Naive thymus-derived CD4-positive, alpha-beta T cell (primary cell): ENCODE measurements at regions not wholly inside any gene's neighbourhood (a gene's known extent, or its start where the extent isn't known, plus 50 kb on each side); places are given as distances from the start of the nearest gene placed in this dataset.

Source experiments
- ATAC-seq: fragments of 150-1000 bp; cut with Tn5 transposase; 2 replicates; pipeline ENCODE4 v1.10.0; 2021; ENCODE audit warnings: mild to moderate bottlenecking, moderate library complexity
- CTCF ChIA-PET: fragments of 350-600 bp; sonication (Branson Sonifier 250); formaldehyde crosslinking; loops from one replicate; lab custom pipeline; 2021; ENCODE audit warnings: antibody characterized with exemption; lab: Charles Lee
- POLR2A ChIA-PET: fragments of 350-600 bp; sonication (Branson Sonifier 250); formaldehyde crosslinking; loops from one replicate; lab custom pipeline; 2021; ENCODE audit warnings: antibody characterized with exemption, inconsistent platforms; lab: Charles Lee
- DNase-seq, 9 donors: peaks; one replicate each; pipeline versions ENCODE4 v3.0.0 to v3.0.0-alpha.2; 2020 to 2022; ENCODE audit warnings: mixed read lengths in 1 of 9
- H3K27ac ChIP-seq: one replicate; pipeline ENCODE4 v1.7.0; 2013; ENCODE audit warnings: mild to moderate bottlenecking, low read depth, low read length, moderate library complexity
- H3K27me3 ChIP-seq, 2 donors: one replicate each; pipeline ENCODE4 v1.7.0; 2013; ENCODE audit warnings: low read length in 2 of 2, mild to moderate bottlenecking in 2 of 2, moderate library complexity in 2 of 2; ENCODE audit not compliant: control insufficient read depth in 2 of 2, insufficient read depth in 2 of 2
- H3K36me3 ChIP-seq, 3 experiments: 1 replicate in 2 of 3; 2 replicates in 1 of 3; pipeline ENCODE4 v1.7.0; 2013; ENCODE audit warnings: low read length in 3 of 3, mild to moderate bottlenecking in 3 of 3, moderate library complexity in 1 of 3; ENCODE audit not compliant: insufficient read depth in 3 of 3, control insufficient read depth in 2 of 3
- H3K4me1 ChIP-seq, 2 donors: one replicate each; pipeline ENCODE4 v1.7.0; 2013; ENCODE audit warnings: low read length in 2 of 2, mild to moderate bottlenecking in 2 of 2, moderate library complexity in 1 of 2; ENCODE audit not compliant: control insufficient read depth in 2 of 2, insufficient read depth in 2 of 2
- H3K4me3 ChIP-seq: 2 replicates; pipeline ENCODE4 v1.7.0; 2013; ENCODE audit warnings: mild to moderate bottlenecking, low read length
- H3K9me3 ChIP-seq, 3 experiments: 1 replicate in 2 of 3; 2 replicates in 1 of 3; pipeline ENCODE4 v1.7.0; 2013; ENCODE audit warnings: low read length in 3 of 3; ENCODE audit not compliant: control insufficient read depth in 2 of 3
- H3K27ac Mint-ChIP-seq, 9 donors: one replicate each; pipeline ENCODE4 v1.8.0; 2020 to 2022; ENCODE audit warnings: mixed read lengths in 9 of 9, mild to moderate bottlenecking in 8 of 9, moderate library complexity in 5 of 9, inconsistent platforms in 2 of 9
- H3K27me3 Mint-ChIP-seq, 5 donors: one replicate each; pipeline ENCODE4 v1.8.0; 2021 to 2022; ENCODE audit warnings: mixed read lengths in 5 of 5, mild to moderate bottlenecking in 1 of 5
- H3K36me3 Mint-ChIP-seq, 5 donors: one replicate each; pipeline ENCODE4 v1.8.0; 2020 to 2022; ENCODE audit warnings: mixed read lengths in 5 of 5, mild to moderate bottlenecking in 3 of 5, inconsistent platforms in 1 of 5
- H3K4me1 Mint-ChIP-seq, 7 donors: one replicate each; pipeline ENCODE4 v1.8.0; 2020 to 2022; ENCODE audit warnings: mixed read lengths in 7 of 7, mild to moderate bottlenecking in 3 of 7, inconsistent platforms in 1 of 7
- H3K4me3 Mint-ChIP-seq, 10 donors: one replicate each; pipeline ENCODE4 v1.8.0; 2020 to 2022; ENCODE audit warnings: mild to moderate bottlenecking in 10 of 10, mixed read lengths in 10 of 10, moderate library complexity in 6 of 10, inconsistent platforms in 2 of 10
- H3K9me3 Mint-ChIP-seq, 11 donors: one replicate each; pipeline ENCODE4 v1.8.0; 2020 to 2022; ENCODE audit warnings: mixed read lengths in 11 of 11, mild to moderate bottlenecking in 4 of 11, inconsistent platforms in 1 of 11, moderate library complexity in 1 of 11
- intact Hi-C, 2 donors: fragments of 100-400 bp; cut with micrococcal nuclease; formaldehyde crosslinking; loops; one replicate each; pipeline ENCODE4 v1.15.1; 2023

DNA sequence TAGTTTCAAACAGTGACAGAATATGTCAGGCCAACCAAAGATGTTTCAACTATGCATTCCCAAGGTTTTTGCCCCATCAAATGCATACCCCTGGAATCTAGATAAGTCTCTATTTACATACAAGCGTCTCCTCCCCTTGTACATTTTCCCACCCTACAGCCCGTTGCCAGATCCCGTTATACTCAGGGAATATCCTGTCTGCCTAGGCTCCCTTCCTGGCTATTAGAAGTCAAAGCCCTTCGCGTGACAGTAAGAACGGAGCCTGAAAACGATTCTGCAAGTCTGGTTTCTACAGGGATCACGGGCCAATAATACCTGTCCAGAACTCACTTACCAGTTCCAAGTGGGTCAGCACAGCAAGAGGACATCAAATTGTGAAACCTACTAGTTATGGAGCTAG is 134.8 kb downstream of the LACC1 start:
- Histone ChIP-seq H3K4me1 (no peaks in the 10 kb centered on the region), H3K9me3 (no peaks in the 10 kb centered on the region), H3K27me3 (no peaks in the 10 kb centered on the region), H3K4me3 (no peak overlapping the region), H3K36me3 (no peaks in the 10 kb centered on the region), H3K27ac (no peak overlapping the region)
- no peak overlapping the region for H3K4me3 Mint-ChIP-seq
- ChIA-PET CTCF (no interaction called here), POLR2A (no interaction called here)
- no peaks in the 10 kb centered on the region for H3K36me3 Mint-ChIP-seq
- no peak for DNase-seq
- ATAC-seq = no peak
- H3K4me1 Mint-ChIP-seq = peaks cover 5 to 12% (median 10%) of the 10 kb centered on the region in 7 donors
- intact Hi-C loops = no loop called here
- no peaks in the 10 kb centered on the region for H3K27me3 Mint-ChIP-seq
- no peak overlapping the region for H3K27ac Mint-ChIP-seq
- no peaks in the 10 kb centered on the region for H3K9me3 Mint-ChIP-seq

DNA sequence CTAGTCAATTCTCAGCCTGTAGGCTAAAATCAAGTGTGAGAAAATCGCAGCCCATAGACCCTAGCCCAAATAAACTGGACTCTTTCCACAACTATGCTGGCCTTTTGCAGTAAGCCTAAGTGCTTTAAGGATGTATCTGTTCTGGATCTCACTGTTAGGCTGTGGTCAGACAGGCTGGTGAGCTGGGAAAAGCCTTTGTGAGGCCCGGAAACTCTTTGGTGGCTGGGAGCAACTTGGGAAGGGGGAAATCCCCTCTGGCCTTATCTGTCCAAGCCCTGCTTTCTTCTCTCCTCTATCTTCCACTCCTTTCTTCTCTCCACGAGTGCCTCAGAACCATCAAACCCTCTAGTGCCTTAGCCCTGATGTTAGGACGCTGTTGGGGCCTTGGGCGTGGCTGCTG is 135.4 kb downstream of the LACC1 start:
- intact Hi-C loops = no loop called here
- Mint-ChIP-seq H3K9me3 (no peaks in the 10 kb centered on the region), H3K36me3 (no peaks in the 10 kb centered on the region), H3K4me1 (peaks cover 5 to 12% (median 10%) of the 10 kb centered on the region in 7 donors), H3K27ac (peak overlapping the region in 1 of 9 donors; percentile 52), H3K27me3 (no peaks in the 10 kb centered on the region), H3K4me3 (no peak overlapping the region)
- no peaks in the 10 kb centered on the region for H3K4me1 ChIP-seq
- ATAC-seq (no peak), DNase-seq (no peak)
- no peak overlapping the region for H3K4me3 ChIP-seq
- no peak overlapping the region for H3K27ac ChIP-seq
- no peaks in the 10 kb centered on the region for H3K9me3 ChIP-seq
- CTCF ChIA-PET = no interaction called here
- no peaks in the 10 kb centered on the region for H3K36me3 ChIP-seq
- POLR2A ChIA-PET = no interaction called here
- no peaks in the 10 kb centered on the region for H3K27me3 ChIP-seq

DNA sequence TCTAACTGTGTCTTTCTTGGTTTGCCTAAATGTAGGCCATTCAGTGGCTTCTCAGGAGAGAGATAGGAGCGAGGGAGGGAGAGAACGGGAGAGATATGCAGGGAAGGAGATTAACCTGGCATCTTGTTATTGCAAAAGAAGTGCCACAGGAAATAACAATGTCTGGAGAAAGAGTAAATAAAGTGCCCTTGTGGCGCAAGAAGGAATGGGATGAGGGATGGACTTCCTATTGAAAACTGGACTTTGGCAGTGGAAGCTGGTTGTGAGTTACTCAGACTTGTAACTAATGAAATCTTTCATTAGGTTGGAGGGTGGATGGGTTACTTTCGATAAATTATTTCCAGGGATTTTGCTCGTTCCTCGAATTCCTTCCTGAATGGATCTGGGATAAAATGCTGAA is 136.1 kb downstream of the LACC1 start:
- H3K27me3 Mint-ChIP-seq = no peaks in the 10 kb centered on the region
- ATAC-seq (no peak), DNase-seq (no peak)
- H3K4me3 Mint-ChIP-seq = no peak overlapping the region
- H3K9me3 Mint-ChIP-seq = no peaks in the 10 kb centered on the region
- H3K27ac Mint-ChIP-seq = peak overlapping the region in 1 of 9 donors; percentile 52
- H3K4me1 Mint-ChIP-seq = peaks cover 5 to 12% (median 10%) of the 10 kb centered on the region in 7 donors
- POLR2A ChIA-PET = no interaction called here
- H3K36me3 Mint-ChIP-seq = no peaks in the 10 kb centered on the region
- Histone ChIP-seq H3K27ac (no peak overlapping the region), H3K4me3 (no peak overlapping the region), H3K27me3 (no peaks in the 10 kb centered on the region), H3K4me1 (no peaks in the 10 kb centered on the region), H3K36me3 (no peaks in the 10 kb centered on the region), H3K9me3 (no peaks in the 10 kb centered on the region)
- intact Hi-C loops = no loop called here
- CTCF ChIA-PET = no interaction called here

- H3K9me3 Mint-ChIP-seq = no peaks in the 10 kb centered on the region
- Histone ChIP-seq H3K4me1 (no peaks in the 10 kb centered on the region), H3K36me3 (no peaks in the 10 kb centered on the region), H3K27me3 (no peaks in the 10 kb centered on the region), H3K27ac (no peak overlapping the region), H3K9me3 (no peaks in the 10 kb centered on the region), H3K4me3 (no peak overlapping the region)
- peaks cover 0 to 2% (median 0%) of the 10 kb centered on the region in 5 donors for H3K27me3 Mint-ChIP-seq
- peaks cover 5 to 12% (median 10%) of the 10 kb centered on the region in 7 donors for H3K4me1 Mint-ChIP-seq
- no peak overlapping the region for H3K4me3 Mint-ChIP-seq
- H3K36me3 Mint-ChIP-seq = no peaks in the 10 kb centered on the region
- intact Hi-C loops = no loop called here
- peak overlapping the region in 1 of 9 donors; percentile 1 for H3K27ac Mint-ChIP-seq
- ChIA-PET CTCF (no interaction called here), POLR2A (no interaction called here)
- DNase-seq = no peak
- ATAC-seq = no peak
Measured at GRCh38 chr13:44017756-44018309, 138.1 kb downstream of the LACC1 start.

GRCh38 chr13:44019651-44020050 is 139.9 kb downstream of the LACC1 start:
- peaks cover 5 to 12% (median 10%) of the 10 kb centered on the region in 7 donors for H3K4me1 Mint-ChIP-seq
- no peak overlapping the region for H3K27ac Mint-ChIP-seq
- H3K9me3 Mint-ChIP-seq = no peaks in the 10 kb centered on the region
- no peak overlapping the region for H3K4me3 ChIP-seq
- CTCF ChIA-PET = no interaction called here
- no peaks in the 10 kb centered on the region for H3K9me3 ChIP-seq
- ATAC-seq = no peak
- H3K27me3 Mint-ChIP-seq = peaks cover 0 to 3% (median 0%) of the 10 kb centered on the region in 5 donors
- no peaks in the 10 kb centered on the region for H3K36me3 ChIP-seq
- intact Hi-C loops = no loop called here
- H3K4me1 ChIP-seq = no peaks in the 10 kb centered on the region
- H3K27ac ChIP-seq = no peak overlapping the region
- H3K27me3 ChIP-seq = no peaks in the 10 kb centered on the region
- H3K36me3 Mint-ChIP-seq = no peaks in the 10 kb centered on the region
- DNase-seq = no peak
- POLR2A ChIA-PET = no interaction called here
- no peak overlapping the region for H3K4me3 Mint-ChIP-seq

GRCh38 chr13:44021422-44021821 is 141.7 kb downstream of the LACC1 start:
- Mint-ChIP-seq H3K4me3 (no peak overlapping the region), H3K9me3 (no peaks in the 10 kb centered on the region), H3K36me3 (no peaks in the 10 kb centered on the region), H3K27ac (no peak overlapping the region), H3K4me1 (peaks cover 5 to 12% (median 10%) of the 10 kb centered on the region in 7 donors), H3K27me3 (peaks cover 0 to 11% (median 3%) of the 10 kb centered on the region in 5 donors)
- Histone ChIP-seq H3K27me3 (no peaks in the 10 kb centered on the region), H3K4me3 (no peak overlapping the region), H3K4me1 (no peaks in the 10 kb centered on the region), H3K36me3 (no peaks in the 10 kb centered on the region), H3K27ac (no peak overlapping the region), H3K9me3 (no peaks in the 10 kb centered on the region)
- intact Hi-C loops = no loop called here
- POLR2A ChIA-PET = no interaction called here
- CTCF ChIA-PET = interaction anchor here (1.0 kb wide), 1 partner anchor 114 kb away, joined by 3 read pairs; no protein-coding TSS in a partner anchor
- ATAC-seq = no peak
- DNase-seq = no peak

DNA sequence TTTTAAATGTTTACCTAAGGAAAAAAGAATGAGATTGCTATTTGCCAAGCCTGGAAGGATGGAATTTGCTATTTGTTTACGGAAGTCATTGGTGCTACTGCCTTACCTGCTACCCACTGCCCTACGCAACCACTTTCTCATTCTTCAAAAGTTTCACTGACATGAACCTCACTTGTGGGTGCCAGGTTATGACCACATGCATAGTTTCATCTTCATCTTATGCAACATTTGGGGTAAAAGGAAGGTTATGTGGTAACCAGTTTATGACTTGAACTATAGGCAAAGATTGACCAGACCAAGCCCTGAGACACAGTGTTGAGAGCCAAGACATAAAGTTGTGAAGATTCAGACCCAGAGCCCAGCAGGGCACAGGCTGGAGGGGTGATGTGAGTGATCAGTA is 142.5 kb downstream of the LACC1 start:
- POLR2A ChIA-PET = no interaction called here
- CTCF ChIA-PET = no interaction called here
- H3K27me3 ChIP-seq = no peaks in the 10 kb centered on the region
- ATAC-seq (no peak), DNase-seq (no peak)
- Mint-ChIP-seq H3K27ac (no peak overlapping the region), H3K9me3 (no peaks in the 10 kb centered on the region), H3K4me1 (peaks cover 5 to 11% (median 9%) of the 10 kb centered on the region in 7 donors), H3K4me3 (no peak overlapping the region), H3K27me3 (peaks cover 0 to 11% (median 3%) of the 10 kb centered on the region in 5 donors), H3K36me3 (no peaks in the 10 kb centered on the region)
- H3K9me3 ChIP-seq = no peaks in the 10 kb centered on the region
- no peaks in the 10 kb centered on the region for H3K4me1 ChIP-seq
- H3K36me3 ChIP-seq = no peaks in the 10 kb centered on the region
- no peak overlapping the region for H3K4me3 ChIP-seq
- H3K27ac ChIP-seq = no peak overlapping the region
- intact Hi-C loops = no loop called here
